Progenitor cell of endocrine pancreas (in vitro differentiated cells): ENCODE measurements at regions not wholly inside any gene's neighbourhood (a gene's known extent, or its start where the extent isn't known, plus 50 kb on each side); places are given as distances from the start of the nearest gene placed in this dataset.
"Not testable (repeated sequence)": the region's sequence is repeated elsewhere in the genome, so short reads cannot be mapped to it uniquely, and the experiment has no call there.

ENCODE experiments used
- DNase-seq: peaks from one replicate; pipeline ENCODE4 v3.0.0; 2021; ENCODE audit warnings: low spot score; ENCODE audit not compliant: unreplicated experiment
- H3K27ac Mint-ChIP-seq: 2 replicates; pipeline ENCODE4 v1.8.0; 2021; ENCODE audit warnings: mild to moderate bottlenecking, moderate library complexity, mixed read lengths
- H3K27me3 Mint-ChIP-seq: 2 replicates; pipeline ENCODE4 v1.8.0; 2021; ENCODE audit warnings: mixed read lengths
- H3K36me3 Mint-ChIP-seq: 2 replicates; pipeline ENCODE4 v1.8.0; 2022; ENCODE audit warnings: mixed read lengths; ENCODE audit not compliant: insufficient read depth
- H3K4me1 Mint-ChIP-seq: 2 replicates; pipeline ENCODE4 v1.8.0; 2021; ENCODE audit warnings: low read depth, mixed read lengths
- H3K4me3 Mint-ChIP-seq: 2 replicates; pipeline ENCODE4 v1.8.0; 2021; ENCODE audit warnings: low read depth, mild to moderate bottlenecking, moderate library complexity, mixed read lengths
- H3K9me3 Mint-ChIP-seq: 2 replicates; pipeline ENCODE4 v1.8.0; 2021; ENCODE audit warnings: low read depth, mixed read lengths
- TF ChIP-seq, protein P1 (sequence below): fragments of 200-600 bp; sonication (generic); IDR thresholded peaks from one replicate; pipeline ENCODE4 v1.5.0; 2021; ENCODE audit warnings: antibody characterized with exemption, mild to moderate bottlenecking; ENCODE audit not compliant: unreplicated experiment

DNA sequence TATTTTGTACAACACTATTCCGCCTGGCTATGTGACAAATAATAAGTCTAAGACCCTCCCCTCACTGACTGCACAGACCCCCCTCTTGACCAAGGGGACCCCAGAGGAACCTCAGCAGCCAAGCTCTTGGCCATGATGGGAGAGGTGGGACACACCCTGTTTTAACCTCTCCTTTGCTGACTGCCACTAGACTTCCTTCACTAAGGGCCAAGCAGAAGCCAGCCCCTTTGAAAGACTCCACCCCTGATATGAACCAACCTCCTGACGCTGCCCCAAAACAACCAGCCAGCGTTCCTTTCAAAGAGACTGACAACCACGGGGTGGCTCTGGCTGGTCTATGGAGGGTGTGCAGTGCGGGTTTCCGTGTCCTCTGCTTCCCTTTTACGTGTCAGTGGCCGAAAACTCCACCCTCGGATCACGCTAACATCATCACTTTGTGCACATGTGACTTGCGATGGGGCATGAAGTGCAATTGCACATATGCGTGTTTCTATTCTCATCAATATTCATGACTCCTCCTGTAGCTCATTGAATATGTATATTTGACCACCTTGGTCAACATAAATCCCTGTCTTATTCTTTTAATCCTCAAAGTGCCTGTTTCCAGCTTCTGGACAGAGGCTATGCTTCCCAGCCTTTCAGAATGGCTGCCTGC is 643.9 kb downstream of the TBC1D22A start:
- no peak overlapping the region for H3K27ac Mint-ChIP-seq

DNA sequence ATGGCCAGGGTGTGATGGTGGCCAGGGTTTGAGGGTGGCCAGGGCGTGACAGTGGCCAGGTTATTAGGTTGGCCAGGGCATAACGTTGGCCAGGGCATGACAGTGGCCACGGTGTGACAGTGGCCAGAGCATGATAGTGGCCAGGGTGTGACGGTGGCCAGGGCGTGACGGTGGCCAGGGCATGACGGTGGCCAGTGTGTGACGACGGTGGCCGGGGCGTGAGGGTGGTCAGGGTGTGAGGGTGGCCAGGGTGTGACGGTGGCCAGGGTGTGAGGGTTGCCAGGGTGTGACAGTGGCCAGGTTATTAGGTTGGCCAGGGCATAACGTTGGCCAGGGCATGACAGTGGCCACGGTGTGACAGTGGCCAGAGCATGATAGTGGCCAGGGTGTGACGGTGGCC is 642.8 kb downstream of the TBC1D22A start:
- H3K9me3 Mint-ChIP-seq, result peaks cover 56% of the 10 kb centered on the region
- H3K4me1 Mint-ChIP-seq, H3K27ac Mint-ChIP-seq, DNase-seq, H3K36me3 Mint-ChIP-seq, H3K27me3 Mint-ChIP-seq, H3K4me3 Mint-ChIP-seq: not testable (repeated sequence)

More for the DNA sequence above, 643.9 kb downstream of the TBC1D22A start:
- Mint-ChIP-seq H3K27me3 (no peaks in the 10 kb centered on the region), H3K36me3 (no peaks in the 10 kb centered on the region), H3K4me3 (no peak overlapping the region), H3K4me1 (no peaks in the 10 kb centered on the region), H3K9me3 (peaks cover 61% of the 10 kb centered on the region)
- no peak for DNase-seq
- TF ChIP-seq, protein P1, sequence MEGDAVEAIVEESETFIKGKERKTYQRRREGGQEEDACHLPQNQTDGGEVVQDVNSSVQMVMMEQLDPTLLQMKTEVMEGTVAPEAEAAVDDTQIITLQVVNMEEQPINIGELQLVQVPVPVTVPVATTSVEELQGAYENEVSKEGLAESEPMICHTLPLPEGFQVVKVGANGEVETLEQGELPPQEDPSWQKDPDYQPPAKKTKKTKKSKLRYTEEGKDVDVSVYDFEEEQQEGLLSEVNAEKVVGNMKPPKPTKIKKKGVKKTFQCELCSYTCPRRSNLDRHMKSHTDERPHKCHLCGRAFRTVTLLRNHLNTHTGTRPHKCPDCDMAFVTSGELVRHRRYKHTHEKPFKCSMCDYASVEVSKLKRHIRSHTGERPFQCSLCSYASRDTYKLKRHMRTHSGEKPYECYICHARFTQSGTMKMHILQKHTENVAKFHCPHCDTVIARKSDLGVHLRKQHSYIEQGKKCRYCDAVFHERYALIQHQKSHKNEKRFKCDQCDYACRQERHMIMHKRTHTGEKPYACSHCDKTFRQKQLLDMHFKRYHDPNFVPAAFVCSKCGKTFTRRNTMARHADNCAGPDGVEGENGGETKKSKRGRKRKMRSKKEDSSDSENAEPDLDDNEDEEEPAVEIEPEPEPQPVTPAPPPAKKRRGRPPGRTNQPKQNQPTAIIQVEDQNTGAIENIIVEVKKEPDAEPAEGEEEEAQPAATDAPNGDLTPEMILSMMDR, result no peak

DNA sequence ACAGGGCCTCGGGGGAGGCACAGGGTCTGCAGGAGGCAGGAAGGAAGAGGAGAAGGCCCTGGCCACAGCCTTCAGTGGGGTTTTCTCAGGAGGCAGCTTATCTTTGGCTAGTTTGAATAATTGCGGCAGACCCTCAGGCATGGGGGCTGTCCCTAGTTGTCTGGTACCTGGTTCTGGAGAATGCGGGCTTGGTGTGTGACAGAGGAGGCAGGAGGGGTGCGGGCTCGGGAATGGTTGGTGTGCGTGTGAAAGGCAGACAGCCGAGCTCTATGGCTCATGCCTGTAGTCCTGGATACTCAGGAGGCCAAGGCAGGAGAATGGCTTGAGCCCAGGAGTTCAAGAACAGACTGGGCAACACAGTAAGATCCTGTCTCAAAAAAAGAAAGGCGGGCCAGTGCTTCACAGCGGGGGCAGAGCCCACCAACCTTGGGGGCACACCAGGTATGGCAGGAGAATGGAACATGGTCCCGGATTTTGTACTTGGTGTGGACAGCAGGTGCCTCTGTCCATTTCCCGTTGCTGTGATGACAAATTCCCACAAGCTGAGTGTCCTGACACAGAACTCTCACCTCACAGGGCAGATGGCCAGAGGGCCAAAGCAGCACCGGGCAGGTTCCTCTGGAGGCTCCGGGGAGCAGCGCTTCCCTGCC is 640.6 kb downstream of the TBC1D22A start:
- Mint-ChIP-seq H3K27me3 (no peaks in the 10 kb centered on the region), H3K36me3 (no peaks in the 10 kb centered on the region), H3K4me3 (no peak overlapping the region), H3K27ac (no peak overlapping the region), H3K9me3 (peaks cover 47% of the 10 kb centered on the region), H3K4me1 (no peaks in the 10 kb centered on the region)
- DNase-seq, result no peak
- TF ChIP-seq, protein P1, result no peak

DNA sequence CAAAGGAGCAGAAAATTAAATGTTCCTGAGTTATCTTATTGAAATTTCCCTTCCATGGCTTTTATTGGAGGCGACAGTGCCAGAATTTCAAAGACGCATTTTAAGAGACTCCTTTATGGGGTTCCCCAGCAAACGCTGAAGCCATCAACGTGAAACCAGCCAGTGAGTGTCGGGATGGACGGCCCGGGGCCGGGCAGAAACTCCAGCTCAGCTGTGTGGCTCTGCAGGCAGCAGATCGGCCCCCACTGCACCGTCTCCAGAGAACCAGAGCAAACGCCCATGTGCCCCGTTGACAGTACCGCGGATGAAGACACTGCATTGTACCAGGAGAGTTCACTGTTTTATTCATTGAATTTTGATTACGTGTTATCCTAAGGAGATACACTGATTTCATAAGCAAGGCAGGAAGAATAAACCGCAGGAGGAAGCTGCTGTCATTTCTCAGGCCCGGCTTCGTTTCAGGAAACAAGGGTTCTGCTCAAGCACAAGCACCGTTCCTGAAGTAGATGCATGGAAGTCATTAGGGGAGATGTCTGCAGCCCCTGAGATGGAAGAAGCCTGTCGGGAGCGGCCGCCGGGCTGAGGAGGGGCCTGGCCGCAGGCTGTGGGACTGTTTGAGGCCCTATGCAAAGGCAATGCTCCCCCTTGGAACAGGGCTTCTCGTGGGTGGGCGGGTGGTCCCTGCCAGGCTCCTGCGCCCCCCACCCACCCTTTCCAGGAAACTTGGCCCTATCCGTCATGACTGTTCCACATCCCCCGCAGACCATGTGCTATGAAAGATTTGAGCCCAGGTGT is 639.7 kb downstream of the TBC1D22A start:
- Mint-ChIP-seq H3K4me1 (no peaks in the 10 kb centered on the region), H3K27me3 (no peaks in the 10 kb centered on the region), H3K27ac (no peak overlapping the region), H3K9me3 (peaks cover 44% of the 10 kb centered on the region), H3K36me3 (no peaks in the 10 kb centered on the region), H3K4me3 (no peak overlapping the region)
- no peak for DNase-seq
- TF ChIP-seq, protein P1, result no peak

DNA sequence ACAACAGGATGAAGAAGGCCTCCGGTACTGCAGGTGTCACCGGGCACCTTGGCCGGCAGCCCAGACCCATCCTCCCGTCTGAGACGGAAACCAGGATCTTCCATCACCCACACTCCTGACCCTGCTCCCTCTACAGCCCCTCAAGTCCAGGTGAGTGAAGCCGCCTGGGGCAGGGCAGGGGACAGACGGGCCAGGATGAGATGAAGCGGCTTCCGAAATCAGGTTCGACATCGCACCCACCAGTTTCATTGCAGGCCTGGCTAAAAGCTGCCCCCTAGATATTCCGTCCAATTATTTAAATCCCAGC is 639.1 kb downstream of the TBC1D22A start:
- H3K36me3 Mint-ChIP-seq, result peaks cover 2% of the 10 kb centered on the region
- H3K4me3 Mint-ChIP-seq, result no peak overlapping the region
- no peaks in the 10 kb centered on the region for H3K27me3 Mint-ChIP-seq
- no peak for DNase-seq
- H3K9me3 Mint-ChIP-seq, result peaks cover 45% of the 10 kb centered on the region
- H3K27ac Mint-ChIP-seq, result no peak overlapping the region
- TF ChIP-seq, protein P1, result no peak
- H3K4me1 Mint-ChIP-seq, result no peaks in the 10 kb centered on the region
